ENCODE measurements at regions not wholly inside any gene's neighbourhood (a gene's known extent, or its start where the extent isn't known, plus 50 kb on each side); places are given as distances from the start of the nearest gene placed in this dataset.

DNA sequence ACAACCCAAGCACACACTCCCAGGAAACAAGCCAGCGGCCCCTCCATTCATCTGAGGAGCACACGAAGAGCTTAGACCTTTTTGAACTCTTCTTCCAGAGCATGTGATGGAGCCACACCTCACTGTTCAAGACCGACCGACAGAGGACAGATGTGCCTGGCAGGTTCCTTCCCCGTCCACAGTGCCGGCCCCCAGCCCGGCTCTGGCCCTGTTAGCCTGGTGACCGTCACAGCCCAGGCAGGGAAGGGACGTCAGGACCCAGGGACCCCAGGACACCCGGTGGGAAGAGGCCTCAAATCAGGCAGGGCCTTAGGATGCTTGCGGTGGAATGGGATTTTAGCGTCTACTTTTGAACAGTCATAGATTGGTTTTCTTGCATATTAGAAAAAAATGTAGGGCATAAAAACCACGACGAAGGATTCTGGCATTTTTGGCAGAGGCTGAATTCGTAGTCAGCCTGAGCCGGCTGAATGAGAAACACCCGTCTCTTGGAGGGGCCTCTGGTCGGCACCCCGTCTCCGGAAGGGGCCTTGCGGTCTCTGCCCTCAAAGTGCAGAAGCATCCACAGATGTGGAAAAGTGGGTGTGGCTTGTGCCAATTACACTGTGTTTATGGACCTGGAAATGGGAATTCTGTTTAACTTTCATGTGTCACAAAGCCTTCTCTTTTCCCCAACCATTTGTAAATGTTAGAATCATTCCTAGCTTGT lies 79.3 kb downstream of the SIK1 start:
- no peak for DNase-seq

DNA sequence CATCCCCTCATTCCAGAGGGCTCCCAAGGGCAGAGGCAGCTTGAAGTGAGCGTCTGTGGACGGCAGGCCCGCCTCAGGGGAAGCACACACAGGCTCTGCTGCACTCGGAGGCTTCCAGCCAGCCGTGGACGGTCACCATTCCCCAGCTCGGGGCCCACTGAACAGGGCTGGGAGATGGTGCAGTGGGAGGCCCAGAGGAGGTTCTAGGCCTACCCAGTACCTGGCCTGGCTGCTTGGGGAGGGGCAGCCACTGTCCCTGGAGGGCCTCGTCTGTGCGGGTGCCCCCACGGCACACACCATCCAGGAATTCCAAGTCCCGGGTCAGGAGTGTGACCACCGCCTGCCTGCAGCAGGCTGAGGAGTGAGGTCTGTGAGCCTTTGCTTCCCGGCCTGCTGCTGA lies 80.4 kb downstream of the SIK1 start:
- no peak for DNase-seq

DNA sequence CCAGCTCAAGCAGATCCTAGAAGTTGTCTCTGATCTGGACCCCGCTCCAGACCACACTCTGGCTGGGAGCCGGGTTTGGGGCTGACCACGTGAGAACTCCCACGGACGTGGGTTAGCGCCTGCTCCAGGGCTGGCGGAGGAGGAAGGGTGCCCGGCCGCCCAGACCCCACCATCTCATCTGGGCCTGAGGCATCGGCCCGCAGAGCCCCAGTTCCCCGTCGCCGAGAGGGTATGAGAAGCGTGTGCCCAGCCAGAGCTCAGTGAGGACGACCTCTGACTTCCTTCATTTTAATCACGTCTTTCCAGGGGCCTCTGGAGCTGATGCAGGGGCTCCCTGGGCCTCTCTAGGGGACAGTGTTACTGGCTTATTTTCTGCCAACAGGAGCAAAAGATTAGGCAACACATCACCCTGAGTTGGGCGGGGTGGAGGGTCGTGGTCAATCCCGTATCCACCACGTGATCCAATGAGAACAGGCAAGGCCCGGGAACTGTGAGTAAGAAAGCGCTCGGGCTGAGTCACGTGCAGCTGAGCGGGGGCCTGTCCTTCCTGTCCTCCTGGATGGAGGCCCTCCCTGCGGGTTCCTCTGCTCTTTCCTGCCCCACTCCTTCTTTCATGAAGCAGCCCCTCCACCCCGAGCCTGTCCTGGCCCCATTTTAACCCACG lies 81.1 kb downstream of the SIK1 start:
- DNase-seq, result peak; percentile 69

DNA sequence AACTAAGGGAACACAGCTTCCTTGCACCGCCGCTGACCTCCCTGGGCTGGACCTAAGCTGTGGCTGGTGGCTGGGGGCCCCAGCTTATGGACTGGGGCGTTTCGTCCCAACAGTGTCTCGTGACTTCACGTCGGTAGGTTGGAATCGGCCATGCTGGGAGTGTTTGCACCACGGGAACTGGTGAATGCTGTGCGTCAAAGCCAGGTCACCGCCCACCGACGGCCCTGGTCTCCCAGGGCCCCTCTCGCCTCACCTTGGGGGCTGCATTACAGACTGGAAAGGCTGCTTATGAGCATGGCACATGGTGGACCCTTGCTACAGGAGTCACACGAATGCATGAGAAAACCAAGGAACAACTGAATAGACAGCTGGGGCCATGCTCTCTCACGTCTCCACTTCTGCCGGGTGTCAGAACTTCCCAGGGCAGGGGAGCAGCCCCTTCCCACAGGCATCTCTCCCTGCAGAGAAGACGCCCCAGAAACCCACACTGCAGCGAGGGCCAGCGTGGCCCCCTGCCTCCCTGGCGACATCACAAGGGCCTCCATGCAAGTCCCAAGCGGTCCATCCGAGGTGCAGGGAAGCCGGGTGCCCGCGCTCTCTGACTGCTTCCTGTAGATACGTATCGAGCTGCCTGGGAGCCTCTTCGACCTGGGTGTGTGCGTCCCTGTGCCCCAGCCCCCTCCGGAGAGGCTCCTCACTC lies 81.7 kb downstream of the SIK1 start:
- no peak for DNase-seq

DNA sequence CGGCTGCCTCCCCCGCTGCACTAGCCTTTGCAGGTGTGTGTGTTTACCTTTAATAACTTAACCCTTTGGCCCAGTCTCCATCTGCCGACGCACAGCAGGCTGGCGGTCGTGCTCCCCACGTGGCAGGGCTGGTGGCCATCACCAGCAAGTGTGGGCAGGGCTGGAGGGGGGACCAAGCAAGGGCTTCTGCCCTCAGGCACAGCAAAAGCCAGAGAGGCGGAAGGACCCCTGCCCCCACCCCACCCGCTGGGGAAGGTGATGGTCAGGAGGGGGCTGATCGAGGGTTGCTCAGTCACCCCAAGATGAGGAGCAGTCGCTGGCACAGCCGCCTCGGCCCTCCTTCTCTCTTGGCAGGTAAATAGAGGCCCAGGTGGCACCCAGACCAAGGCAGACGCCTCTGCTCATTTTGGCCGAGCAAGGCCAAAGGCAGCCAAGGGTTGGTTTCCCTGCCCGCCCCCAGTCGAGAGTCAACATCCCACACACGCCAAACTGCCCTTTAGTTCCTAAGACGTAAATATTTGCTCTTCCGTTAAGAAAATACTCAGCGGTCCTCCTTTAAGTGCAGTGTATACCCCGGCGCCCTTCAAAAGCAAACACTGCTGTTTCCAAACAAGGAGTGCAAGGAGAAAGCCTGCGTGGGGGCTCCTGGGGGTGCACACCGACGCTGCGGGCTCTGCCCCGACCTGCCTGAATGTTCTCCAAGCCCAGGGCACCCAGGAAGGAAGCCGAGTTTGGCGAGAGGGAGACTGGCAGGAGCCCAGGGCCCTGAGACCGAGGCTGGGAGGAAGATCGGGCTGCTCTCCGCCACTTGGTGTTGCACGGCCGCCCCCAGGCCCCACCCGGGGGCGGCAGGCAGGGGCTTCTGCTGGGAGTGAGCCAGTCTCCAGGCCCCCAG lies 82.7 kb downstream of the SIK1 start:
- no peak for DNase-seq

DNA sequence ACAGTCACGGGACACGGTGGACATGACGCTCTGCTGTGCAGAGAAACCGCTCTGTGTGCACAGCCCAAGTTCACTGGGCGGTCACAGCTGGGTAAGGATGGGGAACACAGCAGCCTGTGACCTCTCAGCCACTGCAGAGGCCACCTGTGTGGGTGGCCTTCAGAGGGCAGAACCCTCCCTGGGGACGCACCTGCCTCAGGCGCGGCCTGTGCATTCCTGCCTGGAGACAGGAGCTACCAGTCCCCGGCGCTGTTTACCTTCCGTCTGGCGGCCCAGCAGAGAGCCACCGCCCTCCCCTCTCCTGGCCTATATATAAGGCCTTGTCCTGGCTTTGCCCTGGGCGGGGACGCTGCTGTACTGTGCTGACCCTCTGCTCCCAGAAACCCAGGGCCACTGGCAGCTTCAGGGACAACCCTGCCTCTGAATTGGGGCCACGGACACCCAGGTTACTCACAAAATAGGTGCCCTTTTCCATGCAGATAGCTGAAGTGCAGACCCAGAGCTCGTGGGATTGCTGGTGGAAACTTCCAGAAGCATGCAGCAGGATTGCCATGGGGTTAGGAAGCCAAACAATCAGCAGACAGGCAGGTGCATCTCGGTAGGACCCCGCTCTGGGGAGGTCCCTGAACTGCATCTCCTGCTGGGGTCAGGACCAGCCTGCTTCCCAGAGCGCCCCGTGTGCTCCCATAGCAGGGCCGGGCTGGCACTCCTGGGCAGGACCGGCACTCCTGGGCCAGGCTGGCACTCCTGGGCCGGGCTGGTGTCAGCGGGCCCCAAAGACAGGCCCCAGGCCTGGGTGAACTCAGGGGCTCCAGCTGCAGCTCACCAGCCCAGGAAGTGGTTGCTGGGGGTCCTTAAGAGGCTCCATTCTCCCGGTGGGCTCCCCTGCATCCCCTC lies 83.6 kb downstream of the SIK1 start:
- DNase-seq, result no peak

DNA sequence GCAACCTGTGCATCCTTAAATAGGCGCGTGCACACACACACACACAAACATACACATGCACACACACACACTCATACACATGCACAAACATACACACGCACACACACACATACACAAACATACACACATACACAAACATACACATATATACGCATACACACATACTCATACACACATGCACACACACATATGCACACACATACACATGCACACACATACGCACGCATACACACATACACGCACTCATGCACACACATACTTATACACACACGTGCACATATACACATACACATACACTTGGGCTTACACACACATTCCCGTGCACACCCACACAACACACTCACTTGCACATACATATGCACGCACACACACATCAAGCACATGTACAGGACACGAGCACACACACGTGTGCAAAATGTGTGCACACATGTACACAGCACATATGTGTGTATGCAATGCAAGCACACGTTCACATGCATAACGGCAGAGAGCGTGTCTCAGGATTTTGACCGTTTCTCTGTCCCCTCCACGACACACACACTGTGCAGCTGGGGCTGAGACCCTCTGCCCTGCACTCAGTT lies 84.5 kb downstream of the SIK1 start:
- DNase-seq, result no peak

DNA sequence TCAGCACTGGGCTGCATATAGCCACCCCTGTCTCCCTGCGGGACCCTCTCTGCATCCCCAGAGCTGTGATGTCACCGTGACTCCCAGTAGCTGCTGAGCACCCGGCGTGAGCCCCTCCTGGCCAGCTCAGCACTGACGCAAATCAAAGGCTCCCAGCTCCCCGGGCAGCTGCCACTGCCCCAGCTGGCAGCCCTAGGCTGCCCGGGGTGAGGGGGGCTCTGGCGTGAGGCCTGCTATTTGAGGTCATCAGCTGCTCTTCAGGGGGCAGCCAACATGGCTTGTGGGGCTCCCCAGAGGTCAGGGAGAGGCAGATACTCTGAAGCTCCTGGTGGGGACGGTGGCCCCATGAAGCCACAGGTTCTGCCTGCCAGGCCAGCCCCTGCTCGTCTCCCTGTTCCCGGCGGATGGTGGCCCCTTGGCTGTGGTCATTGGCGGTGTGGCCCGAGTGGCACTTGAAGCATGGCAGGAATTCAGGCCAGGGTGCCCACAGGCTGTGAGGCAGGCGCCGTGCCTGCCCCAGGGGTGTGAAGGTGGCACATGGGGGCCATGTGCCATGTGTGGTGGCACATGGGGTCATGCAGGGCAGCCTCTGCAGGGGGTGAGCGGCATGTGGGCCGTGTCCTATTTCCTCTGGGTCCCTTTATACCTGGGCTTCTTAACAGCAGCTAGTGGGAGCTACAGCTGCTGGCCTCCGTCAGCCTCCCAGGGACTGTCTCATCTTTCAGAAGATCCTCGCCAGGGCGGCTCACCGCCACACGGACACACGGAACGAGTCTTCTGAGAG lies 85.4 kb downstream of the SIK1 start:
- DNase-seq, result no peak

DNA sequence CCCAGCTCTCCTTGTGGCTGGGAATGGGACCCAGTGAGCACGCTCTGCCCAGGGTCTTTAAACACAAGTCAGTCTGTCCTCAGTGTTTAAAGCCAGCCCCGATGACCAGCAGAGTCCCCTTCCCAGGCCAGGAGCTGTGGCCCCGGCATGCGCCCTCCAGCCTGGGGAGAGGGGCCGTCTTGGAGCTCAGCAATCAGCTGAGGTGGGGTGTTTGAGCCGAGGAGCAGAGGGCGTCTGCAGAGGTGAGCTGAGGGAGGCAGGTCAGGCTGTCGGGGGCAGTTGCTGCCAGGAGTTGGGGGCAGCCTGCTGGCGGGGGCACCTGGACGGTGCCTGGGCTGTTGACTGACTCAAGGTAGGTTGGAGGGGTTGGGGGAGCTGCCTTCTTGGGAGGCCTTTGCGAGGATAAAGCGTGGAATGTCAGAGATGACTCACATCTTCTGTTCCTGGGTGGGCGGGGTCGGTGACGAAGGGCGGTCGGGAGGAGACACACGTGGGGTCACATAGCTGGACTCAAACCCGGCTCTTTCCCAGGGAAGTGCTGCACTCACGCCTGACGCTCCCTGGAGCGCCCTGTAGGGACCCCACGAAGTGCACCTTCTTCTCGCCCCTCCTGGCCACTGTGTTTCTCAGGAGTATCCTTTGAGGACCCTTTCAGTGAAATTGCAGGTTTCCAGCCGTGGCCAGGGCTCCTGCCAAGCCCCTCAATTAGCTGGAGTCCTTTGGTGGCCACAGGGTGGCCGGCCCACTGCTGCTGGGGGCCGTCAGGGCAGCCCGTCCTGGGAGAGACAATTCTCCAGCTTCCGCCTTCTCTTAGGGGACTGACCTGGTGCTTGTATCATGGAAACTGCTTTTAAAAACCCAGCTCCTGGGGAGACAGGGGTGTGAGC lies 86.2 kb downstream of the SIK1 start:
- DNase-seq, result peak; percentile 77

DNA sequence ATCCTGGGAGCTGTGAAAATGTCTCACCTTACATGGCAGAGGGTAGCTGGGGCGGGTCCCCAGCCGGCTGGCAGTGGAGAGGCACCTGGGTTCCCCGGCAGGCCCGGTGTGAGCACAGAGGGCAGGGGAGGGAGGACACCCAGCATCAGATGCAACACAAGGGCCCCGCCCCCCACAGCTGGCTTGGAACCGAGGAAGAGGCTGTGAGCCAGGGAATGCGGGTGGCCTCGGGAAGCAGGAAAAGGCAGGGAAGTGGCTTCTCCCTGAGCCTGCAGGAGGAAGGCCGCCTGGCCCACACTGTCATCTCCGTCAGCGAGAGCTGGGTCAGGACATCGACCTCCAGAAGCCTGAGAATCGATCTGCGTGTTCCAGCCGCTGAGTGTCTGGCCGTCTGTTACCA lies 87.3 kb downstream of the SIK1 start:
- no peak for DNase-seq

DNA sequence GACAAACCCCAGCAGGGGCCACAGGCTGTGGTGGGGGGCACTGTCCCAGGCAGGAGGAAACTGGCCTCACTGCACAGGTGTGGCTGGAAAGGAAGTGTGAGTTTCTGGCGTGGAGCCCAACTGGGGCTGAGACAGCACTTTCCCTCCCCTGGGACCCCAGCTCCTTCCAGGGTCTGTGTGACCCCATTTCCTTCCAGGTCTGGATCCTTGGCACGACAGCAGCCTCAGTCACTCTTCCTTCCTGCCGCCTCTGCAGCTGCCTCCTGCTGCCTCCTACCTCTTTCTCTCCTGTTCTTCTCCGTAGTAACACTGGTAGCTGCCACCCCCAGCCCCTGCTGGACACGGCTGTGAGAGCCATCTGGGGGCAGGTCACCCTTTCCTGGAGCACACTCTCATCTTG lies 88.0 kb downstream of the SIK1 start:
- no peak for DNase-seq

DNA sequence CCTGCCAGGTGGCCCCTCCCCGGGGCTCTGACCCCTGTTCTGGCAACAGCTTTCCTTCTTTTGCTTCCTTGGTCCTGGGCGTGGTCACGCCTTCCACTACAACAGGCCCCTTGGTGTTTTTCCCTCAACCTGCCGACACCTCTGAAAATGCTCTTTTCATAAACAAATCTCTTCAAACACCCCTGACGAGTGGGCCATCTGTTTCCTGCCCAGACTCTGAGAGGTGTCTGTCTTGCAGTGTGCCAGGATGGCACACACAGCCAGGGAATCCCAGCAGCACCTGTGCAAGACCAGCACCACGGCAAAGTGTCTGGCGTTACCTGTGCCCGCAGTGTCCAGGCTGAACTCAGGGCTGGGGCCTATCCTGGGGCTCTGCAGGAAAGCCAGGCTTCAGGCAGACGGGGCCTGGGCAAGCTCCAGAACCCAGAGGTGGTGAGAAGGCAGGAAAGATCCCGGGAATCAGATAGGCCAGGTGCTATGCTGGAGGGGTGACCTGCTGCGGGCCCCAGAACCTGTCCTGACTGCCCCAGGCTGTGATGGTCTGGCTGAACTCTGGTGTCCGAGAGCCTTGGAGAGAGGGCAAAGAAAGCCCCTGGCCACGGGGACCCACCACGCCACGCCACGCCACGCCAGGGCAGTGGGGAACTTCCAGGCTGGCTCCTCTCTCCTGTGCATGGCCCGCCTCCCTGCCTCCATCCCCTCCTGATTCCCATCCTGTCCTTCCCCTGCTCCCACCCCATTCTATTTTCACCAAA lies 88.9 kb downstream of the SIK1 start:
- no peak for DNase-seq

DNA sequence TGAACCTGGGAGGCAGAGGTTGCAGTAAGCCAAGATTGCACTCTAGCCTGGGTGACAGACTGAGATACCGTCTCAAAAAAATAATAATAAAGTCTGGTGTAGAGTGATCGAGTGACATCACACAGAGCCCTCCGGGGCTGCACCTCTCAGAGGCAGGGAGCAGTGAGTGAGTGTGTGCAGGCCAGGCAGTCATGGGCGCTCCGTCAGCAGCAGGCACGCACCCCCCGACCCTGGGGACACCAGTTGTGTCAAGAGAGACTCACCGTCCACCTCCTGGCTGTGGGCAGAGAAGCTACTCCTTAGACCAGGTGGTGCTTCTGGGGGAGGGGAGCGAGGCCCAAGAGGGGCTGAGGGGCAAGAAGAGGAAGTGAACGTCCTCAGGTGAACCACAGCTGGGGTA lies 91.8 kb downstream of the SIK1 start:
- no peak for DNase-seq

DNA sequence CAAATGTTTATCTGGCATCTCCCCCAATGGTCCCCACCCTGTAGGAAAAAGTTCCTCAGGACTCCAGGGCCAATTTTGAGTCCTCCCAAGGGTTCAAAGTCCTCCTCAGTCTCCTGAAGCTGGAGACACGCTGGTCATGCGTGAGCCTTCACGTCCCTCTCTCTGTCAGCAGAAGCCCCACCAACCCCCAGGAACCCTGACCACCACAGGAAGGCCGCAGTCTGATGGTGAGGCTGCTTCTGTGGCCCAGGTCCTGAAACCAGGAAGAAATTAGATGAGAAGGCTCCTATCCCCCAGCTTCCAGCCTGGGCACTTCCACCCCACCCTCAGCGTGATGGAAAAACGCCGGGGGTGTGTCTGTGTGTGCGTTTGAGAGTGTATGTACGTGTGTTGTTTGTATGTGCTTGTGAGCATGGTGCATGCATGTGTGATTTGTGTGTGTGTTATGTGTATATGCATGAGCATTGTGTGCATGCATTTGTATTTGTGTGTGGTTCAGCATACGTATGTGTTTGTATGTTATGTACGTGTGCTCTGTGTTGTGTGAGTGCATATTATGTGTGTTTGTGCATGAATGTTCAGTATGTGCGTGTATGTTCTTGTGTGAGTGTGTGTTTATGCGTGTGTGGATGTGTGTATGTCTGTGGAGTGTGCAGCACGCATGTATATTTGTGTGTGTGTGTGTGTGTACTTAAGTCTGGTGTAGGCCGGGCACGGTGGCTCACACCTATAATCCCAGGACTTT lies 92.5 kb downstream of the SIK1 start:
- no peak for DNase-seq

DNA sequence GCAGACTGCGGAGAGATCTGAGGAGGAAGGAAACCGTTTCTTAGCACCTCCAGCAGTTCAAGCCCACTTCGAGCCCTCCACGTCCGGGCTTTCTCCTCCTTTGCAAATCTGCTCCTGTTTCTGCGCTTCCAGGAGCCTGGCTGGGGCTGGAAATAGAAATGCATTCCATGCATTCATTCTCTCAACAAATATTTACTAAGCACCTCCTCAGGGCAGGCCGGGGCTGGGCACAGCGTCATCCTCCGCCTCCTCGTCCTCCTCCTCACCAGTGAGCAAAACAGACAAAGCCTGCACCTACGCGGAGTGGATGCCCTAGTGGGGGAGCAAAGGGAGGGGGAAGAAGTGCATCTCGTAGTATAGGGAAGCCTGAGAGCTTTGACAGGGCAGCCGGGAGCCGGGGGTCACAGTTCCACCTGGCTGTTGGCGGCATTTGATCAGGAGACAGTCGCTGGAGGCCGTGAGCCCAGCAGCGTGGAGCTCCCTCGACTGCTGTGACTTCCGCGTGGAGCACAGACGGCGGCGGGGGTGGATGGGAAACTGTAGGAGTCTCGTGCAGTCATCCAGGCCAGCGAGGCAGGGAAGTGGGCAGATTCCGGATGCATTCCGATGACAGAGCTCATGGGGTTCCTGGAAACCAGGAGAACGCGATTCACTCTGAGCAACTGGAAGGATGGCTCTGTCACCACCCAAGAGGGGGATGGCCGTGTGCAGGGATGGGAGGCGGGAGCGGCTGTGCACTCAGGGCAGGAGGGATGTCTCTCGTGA lies 93.5 kb downstream of the SIK1 start:
- DNase-seq, result peak; percentile 75

DNA sequence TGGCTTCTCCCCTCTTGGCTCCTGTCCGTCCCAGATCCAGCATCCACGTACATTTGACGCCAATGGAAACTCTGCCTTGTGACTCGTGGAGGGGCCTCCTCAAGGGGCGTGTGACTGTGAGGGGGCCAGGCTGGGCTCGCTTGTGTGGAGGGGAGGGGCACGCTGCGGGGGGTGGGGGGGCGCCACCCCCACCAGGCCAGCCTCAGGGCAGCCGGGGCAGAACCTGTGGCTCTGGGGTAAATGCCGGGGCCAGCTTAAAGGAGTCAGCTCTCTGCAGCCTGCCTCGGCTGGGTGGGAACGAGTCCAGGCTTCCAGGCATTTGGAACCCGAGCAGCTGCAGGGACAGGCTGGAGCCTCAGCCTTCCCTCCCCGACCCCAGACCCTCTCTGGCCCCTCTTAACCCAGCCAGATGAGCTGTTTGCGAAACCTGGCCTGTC lies 94.1 kb downstream of the SIK1 start:
- DNase-seq, result no peak

Data from HCEC 1CT (cell line).